ENCODE measurements at regions not wholly inside any gene's neighbourhood (a gene's known extent, or its start where the extent isn't known, plus 50 kb on each side); places are given as distances from the start of the nearest gene placed in this dataset.

- TF ChIP-seq POLR2A (IDR thresholded peaks at IDR 0.05; ENCODE audit: low read depth, low read length) = no peak
- no peak for TF ChIP-seq PAX5 (IDR thresholded peaks at IDR 0.05; ENCODE audit: insufficient read depth, low read length, severe bottlenecking)
- TF ChIP-seq TAF1 (IDR thresholded peaks at IDR 0.05; ENCODE audit: low read depth, low read length) = no peak
- no peak for TF ChIP-seq POLR2AphosphoS5 (IDR thresholded peaks at IDR 0.05; ENCODE audit: low read depth, low read length)
Observed at GRCh38 chr1:55547405-55547804, 332.2 kb upstream of the USP24 start.
